Stomach (tissue), 8 donors: ENCODE measurements at regions not wholly inside any gene's neighbourhood (a gene's known extent, or its start where the extent isn't known, plus 50 kb on each side); places are given as distances from the start of the nearest gene placed in this dataset.
"Not testable (repeated sequence)": the region's sequence is repeated elsewhere in the genome, so short reads cannot be mapped to it uniquely, and the experiment has no call there.

Experiments
- DNase-seq, 2 donors: peaks; one replicate each; pipeline versions ENCODE4 v3.0.0 to v3.0.0-alpha.2; 2013 to 2019
- H3K27ac ChIP-seq, 5 donors: fragments of 200-600 bp in 4 of 5; sonication (generic) in 4 of 5; one replicate each; pipeline ENCODE4 v1.5.1; 2013 to 2019; ENCODE audit warnings: mild to moderate bottlenecking in 1 of 5, moderate library complexity in 1 of 5
- H3K27me3 ChIP-seq, 3 donors: fragments of 200-600 bp; sonication (generic); one replicate each; pipeline ENCODE4 v1.5.1; 2017 to 2019; ENCODE audit warnings: mixed run types in 1 of 3
- H3K36me3 ChIP-seq, 4 donors: fragments of 200-600 bp; sonication (generic); 1 replicate in 3 of 4; 2 replicates in 1 of 4; pipeline ENCODE4 v1.5.1; 2016 to 2019
- H3K4me1 ChIP-seq, 4 donors: fragments of 200-600 bp; sonication (generic); one replicate each; pipeline ENCODE4 v1.5.1; 2016 to 2019
- H3K4me3 ChIP-seq, 4 donors: fragments of 200-600 bp; sonication (generic) in 3 of 4; one replicate each; pipeline ENCODE4 v1.5.1; 2016 to 2019; ENCODE audit warnings: mild to moderate bottlenecking in 1 of 4
- H3K9me3 ChIP-seq, 4 donors: fragments of 200-600 bp; sonication (generic); one replicate each; pipeline ENCODE4 v1.5.1; 2016 to 2019
- CTCF ChIP-seq, 7 experiments: fragments of 450-650 bp in 4 of 7; fragments of 200-600 bp in 3 of 7; sonication (generic) in 3 of 7; IDR thresholded peaks; one replicate each; pipeline ENCODE4 v1.5.1; 2016 to 2019; ENCODE audit warnings: antibody characterized with exemption in 7 of 7, control low read depth in 2 of 7, mild to moderate bottlenecking in 1 of 7
- EP300 ChIP-seq: sonication (generic); formaldehyde crosslinking; IDR thresholded peaks from one replicate; pipeline ENCODE4 v1.6.1; 2017; ENCODE audit warnings: antibody characterized with exemption
- POLR2A ChIP-seq, 4 donors: fragments of 450-650 bp; IDR thresholded peaks; one replicate each; pipeline ENCODE4 v1.6.1; 2016; ENCODE audit warnings: antibody characterized with exemption in 4 of 4, control low read depth in 2 of 4, mild to moderate bottlenecking in 1 of 4, moderate library complexity in 1 of 4
- POLR2AphosphoS5 ChIP-seq, 3 donors: sonication (generic); formaldehyde crosslinking; IDR thresholded peaks; one replicate each; pipeline ENCODE4 v1.6.1; 2016; ENCODE audit warnings: antibody characterized with exemption in 3 of 3
- WGBS, 5 donors: extraction: QIAGEN DNeasy Blood & Tissue Kit in 3 of 5; methylation state at CpG; one replicate each; pipeline versions ENCODE4 v1.1.5 to v1.1.7; 2013 to 2018; 5-methylcytosine and 5-hydroxymethylcytosine counted together
- intact Hi-C: fragments of 100-400 bp; cut with DNase I; formaldehyde crosslinking; loops from one replicate; pipeline ENCODE4 v1.15.1; 2023; ENCODE audit warnings: low total_unique reads
- donor health status: healthy with polysubstance abuse.
- donor health status: Bipolar disorder and iron deficiency.
- donor health status: healthy.

GRCh38 chr1:191432817-191433216 lies 725.4 kb upstream of the RGS18 start:
- no peaks in the 10 kb centered on the region for H3K36me3 ChIP-seq
- no peaks in the 10 kb centered on the region for H3K4me1 ChIP-seq
- TF ChIP-seq EP300 (no peak), POLR2A (IDR thresholded peaks at IDR 0.05) (no peak), CTCF (IDR thresholded peaks at IDR 0.05) (no peak), POLR2AphosphoS5 (IDR thresholded peaks at IDR 0.05) (no peak)
- intact Hi-C loops: no loop called here
- H3K9me3 ChIP-seq: peaks cover 0 to 14% (median 2%) of the 10 kb centered on the region in 4 donors
- WGBS, 5 donors: 56 to 77% (median 61%) methylated on average over 3 of the region's 3 CpGs
- no peak for DNase-seq
- no peak overlapping the region for H3K27ac ChIP-seq
- no peaks in the 10 kb centered on the region for H3K27me3 ChIP-seq
- H3K4me3 ChIP-seq: no peak overlapping the region

GRCh38 chr1:191438979-191439378 lies 719.3 kb upstream of the RGS18 start:
- TF ChIP-seq CTCF (IDR thresholded peaks at IDR 0.05) (no peak), POLR2AphosphoS5 (IDR thresholded peaks at IDR 0.05) (no peak), EP300 (no peak), POLR2A (IDR thresholded peaks at IDR 0.05) (no peak)

GRCh38 chr1:191448279-191448678 lies 710.0 kb upstream of the RGS18 start:
- intact Hi-C loops, H3K9me3 ChIP-seq, H3K27me3 ChIP-seq, DNase-seq, H3K36me3 ChIP-seq, H3K4me3 ChIP-seq, H3K4me1 ChIP-seq, H3K27ac ChIP-seq: not testable (repeated sequence)
- 80 to 92% (median 91%) methylated on average over 7 to 9 of the region's 9 CpGs for WGBS, 5 donors

More at GRCh38 chr1:191438979-191439378, 719.3 kb upstream of the RGS18 start:
- H3K4me3 ChIP-seq: no peak overlapping the region
- H3K27me3 ChIP-seq: no peaks in the 10 kb centered on the region
- no peaks in the 10 kb centered on the region for H3K36me3 ChIP-seq
- no peaks in the 10 kb centered on the region for H3K4me1 ChIP-seq
- WGBS, 5 donors: 76 to 96% (median 79%) methylated on average over 1 of the region's 1 CpG
- intact Hi-C loops: no loop called here
- no peak overlapping the region for H3K27ac ChIP-seq
- DNase-seq: no peak
- H3K9me3 ChIP-seq: no peaks in the 10 kb centered on the region

- no peak for TF ChIP-seq POLR2AphosphoS5 (IDR thresholded peaks at IDR 0.05)
- no peak for TF ChIP-seq EP300
- TF ChIP-seq CTCF (IDR thresholded peaks at IDR 0.05): no peak
- TF ChIP-seq POLR2A (IDR thresholded peaks at IDR 0.05): no peak
- peaks cover 0 to 6% (median 2%) of the 10 kb centered on the region in 4 donors for H3K9me3 ChIP-seq
- intact Hi-C loops: no loop called here
- no peak overlapping the region for H3K4me3 ChIP-seq
- 79 to 86% (median 82%) methylated on average over 5 of the region's 5 CpGs for WGBS, 5 donors
- no peaks in the 10 kb centered on the region for H3K36me3 ChIP-seq
- H3K4me1 ChIP-seq: no peaks in the 10 kb centered on the region
- no peak for DNase-seq
- no peak overlapping the region for H3K27ac ChIP-seq
- H3K27me3 ChIP-seq: no peaks in the 10 kb centered on the region
Observed at GRCh38 chr1:191452586-191452985, 705.7 kb upstream of the RGS18 start.

- intact Hi-C loops: no loop called here
- 72 to 93% (median 84%) methylated on average over 2 of the region's 2 CpGs for WGBS, 5 donors
- TF ChIP-seq POLR2AphosphoS5 (IDR thresholded peaks at IDR 0.05): no peak
- no peak for TF ChIP-seq CTCF (IDR thresholded peaks at IDR 0.05)
- no peak for TF ChIP-seq EP300
Observed at GRCh38 chr1:191453487-191453886, 704.8 kb upstream of the RGS18 start.

More at GRCh38 chr1:191453487-191453886, 704.8 kb upstream of the RGS18 start:
- H3K27ac ChIP-seq: no peak overlapping the region
- H3K36me3 ChIP-seq: no peaks in the 10 kb centered on the region
- no peaks in the 10 kb centered on the region for H3K27me3 ChIP-seq
- no peaks in the 10 kb centered on the region for H3K4me1 ChIP-seq
- no peak overlapping the region for H3K4me3 ChIP-seq
- H3K9me3 ChIP-seq: peaks cover 0 to 3% (median under 1%) of the 10 kb centered on the region in 4 donors
- DNase-seq: no peak
